ENCODE measurements at regions not wholly inside any gene's neighbourhood (a gene's known extent, or its start where the extent isn't known, plus 50 kb on each side); places are given as distances from the start of the nearest gene placed in this dataset.

GRCh38 chr2:198546122-198546521 is 741.7 kb downstream of the PLCL1 start:
- TF ChIP-seq CTCF (IDR thresholded peaks at IDR 0.05) (no peak), EP300 (IDR thresholded peaks at IDR 0.05) (no peak), POLR2AphosphoS5 (IDR thresholded peaks at IDR 0.05) (no peak)

All from sigmoid colon (tissue), 4 donors.